Coronary artery (tissue), 2 donors: ENCODE measurements at regions not wholly inside any gene's neighbourhood (a gene's known extent, or its start where the extent isn't known, plus 50 kb on each side); places are given as distances from the start of the nearest gene placed in this dataset.

Experiments
- DNase-seq: peaks from one replicate; pipeline ENCODE4 v3.0.0-alpha.2; 2017; ENCODE audit warnings: low spot score
- H3K27ac ChIP-seq, 2 donors: fragments of 200-600 bp; sonication (generic); one replicate each; pipeline ENCODE4 v1.5.1; 2016 to 2019
- H3K4me3 ChIP-seq: fragments of 200-600 bp; sonication (generic); 2 replicates; pipeline ENCODE4 v1.5.1; 2016; ENCODE audit warnings: mild to moderate bottlenecking, moderate library complexity
- TF ChIP-seq, protein P1 (sequence below): fragments of 200-600 bp; sonication (generic); IDR thresholded peaks from one replicate; pipeline ENCODE4 v1.5.1; 2019; ENCODE audit warnings: antibody characterized with exemption

- TF ChIP-seq, protein P1, sequence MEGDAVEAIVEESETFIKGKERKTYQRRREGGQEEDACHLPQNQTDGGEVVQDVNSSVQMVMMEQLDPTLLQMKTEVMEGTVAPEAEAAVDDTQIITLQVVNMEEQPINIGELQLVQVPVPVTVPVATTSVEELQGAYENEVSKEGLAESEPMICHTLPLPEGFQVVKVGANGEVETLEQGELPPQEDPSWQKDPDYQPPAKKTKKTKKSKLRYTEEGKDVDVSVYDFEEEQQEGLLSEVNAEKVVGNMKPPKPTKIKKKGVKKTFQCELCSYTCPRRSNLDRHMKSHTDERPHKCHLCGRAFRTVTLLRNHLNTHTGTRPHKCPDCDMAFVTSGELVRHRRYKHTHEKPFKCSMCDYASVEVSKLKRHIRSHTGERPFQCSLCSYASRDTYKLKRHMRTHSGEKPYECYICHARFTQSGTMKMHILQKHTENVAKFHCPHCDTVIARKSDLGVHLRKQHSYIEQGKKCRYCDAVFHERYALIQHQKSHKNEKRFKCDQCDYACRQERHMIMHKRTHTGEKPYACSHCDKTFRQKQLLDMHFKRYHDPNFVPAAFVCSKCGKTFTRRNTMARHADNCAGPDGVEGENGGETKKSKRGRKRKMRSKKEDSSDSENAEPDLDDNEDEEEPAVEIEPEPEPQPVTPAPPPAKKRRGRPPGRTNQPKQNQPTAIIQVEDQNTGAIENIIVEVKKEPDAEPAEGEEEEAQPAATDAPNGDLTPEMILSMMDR: no peak
- DNase-seq: no peak
- Histone ChIP-seq H3K4me3 (no peak overlapping the region), H3K27ac (no peak overlapping the region)
These were observed 989.2 kb upstream of the LCORL start for GRCh38 chr4:19010761-19011160.

GRCh38 chr4:19009881-19010280, 988.3 kb upstream of the LCORL start:
- no peak overlapping the region for H3K4me3 ChIP-seq
- TF ChIP-seq, protein P1: no peak
- DNase-seq: no peak
- no peak overlapping the region for H3K27ac ChIP-seq

DNA sequence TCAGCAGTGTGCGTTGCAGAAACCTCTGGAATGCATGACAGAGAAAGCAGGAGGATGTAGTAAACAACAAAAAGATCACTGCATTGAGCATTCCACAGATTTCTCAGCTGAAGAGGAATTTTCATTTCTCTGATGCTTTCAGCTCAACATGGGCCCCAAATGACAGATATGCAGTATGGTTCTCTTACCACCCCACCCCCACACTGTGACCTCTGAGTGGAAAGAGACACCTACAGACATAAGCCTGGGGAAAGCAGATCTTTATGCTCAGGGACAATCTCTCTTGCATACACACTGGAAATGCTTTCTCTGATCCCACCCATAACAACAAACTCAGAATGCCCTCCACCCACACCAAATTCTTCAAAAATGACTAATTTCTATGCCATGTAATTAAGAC, 983.7 kb upstream of the LCORL start:
- TF ChIP-seq, protein P1: no peak
- Histone ChIP-seq H3K4me3 (no peak overlapping the region), H3K27ac (no peak overlapping the region)
- no peak for DNase-seq

- DNase-seq: no peak
- Histone ChIP-seq H3K4me3 (no peak overlapping the region), H3K27ac (no peak overlapping the region)
- TF ChIP-seq, protein P1: no peak
These were observed 980.6 kb upstream of the LCORL start for GRCh38 chr4:19002170-19002569.

DNA sequence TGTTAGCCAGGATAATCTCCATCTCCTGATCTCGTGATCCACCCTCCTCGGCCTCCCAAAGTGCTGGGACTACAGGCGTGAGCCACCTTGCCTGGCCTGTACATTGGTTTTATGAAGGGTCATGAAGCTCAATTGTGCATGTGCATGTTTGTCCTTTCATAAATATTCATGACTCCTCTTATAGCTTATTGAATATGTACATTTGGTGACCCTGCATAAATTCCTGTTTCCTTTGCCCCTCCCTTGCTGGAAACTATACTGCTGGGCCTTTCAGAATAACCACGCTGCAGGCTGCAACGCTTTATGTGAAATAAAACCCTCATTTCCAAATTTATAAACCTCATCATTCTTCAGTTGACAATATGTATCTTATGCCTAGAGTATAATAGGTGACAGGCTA, 978.0 kb upstream of the LCORL start:
- TF ChIP-seq, protein P1: no peak

GRCh38 chr4:18981234-18981615, 959.7 kb upstream of the LCORL start:
- TF ChIP-seq, protein P1: no peak
- Histone ChIP-seq H3K27ac (no peak overlapping the region), H3K4me3 (no peak overlapping the region)
- DNase-seq: no peak

More for the DNA sequence above, 978.0 kb upstream of the LCORL start:
- Histone ChIP-seq H3K27ac (no peak overlapping the region), H3K4me3 (no peak overlapping the region)
- no peak for DNase-seq

GRCh38 chr4:18980516-18981233, 959.1 kb upstream of the LCORL start:
- Histone ChIP-seq H3K27ac (no peak overlapping the region), H3K4me3 (no peak overlapping the region)
- TF ChIP-seq, protein P1: no peak
- no peak for DNase-seq
